Mucosa of stomach (tissue), 1 donor: ENCODE measurements at regions not wholly inside any gene's neighbourhood (a gene's known extent, or its start where the extent isn't known, plus 50 kb on each side); places are given as distances from the start of the nearest gene placed in this dataset.
A peak's percentile ranks its signal among the peaks of the same experiment; 100 is the strongest.

Experiments
- H3K27me3 ChIP-seq: one replicate; pipeline ENCODE4 v1.7.0; 2013; ENCODE audit warnings: mild to moderate bottlenecking, low read length; ENCODE audit not compliant: control insufficient read depth, insufficient read depth
- H3K36me3 ChIP-seq: one replicate; pipeline ENCODE4 v1.7.0; 2013; ENCODE audit warnings: low read length; ENCODE audit not compliant: control insufficient read depth, insufficient read depth
- H3K4me1 ChIP-seq: one replicate; pipeline ENCODE4 v1.7.0; 2013; ENCODE audit warnings: mild to moderate bottlenecking, low read length; ENCODE audit not compliant: control insufficient read depth, insufficient read depth
- H3K4me3 ChIP-seq: one replicate; pipeline ENCODE4 v1.7.0; 2013; ENCODE audit warnings: low read length
- H3K9ac ChIP-seq: one replicate; pipeline ENCODE4 v1.7.0; 2013; ENCODE audit warnings: mild to moderate bottlenecking, low read length, moderate library complexity
- H3K9me3 ChIP-seq: one replicate; pipeline ENCODE4 v1.7.0; 2013; ENCODE audit warnings: mild to moderate bottlenecking, low read length, moderate library complexity; ENCODE audit not compliant: control insufficient read depth
- donor health status: Pancreatic carcinoma.

DNA sequence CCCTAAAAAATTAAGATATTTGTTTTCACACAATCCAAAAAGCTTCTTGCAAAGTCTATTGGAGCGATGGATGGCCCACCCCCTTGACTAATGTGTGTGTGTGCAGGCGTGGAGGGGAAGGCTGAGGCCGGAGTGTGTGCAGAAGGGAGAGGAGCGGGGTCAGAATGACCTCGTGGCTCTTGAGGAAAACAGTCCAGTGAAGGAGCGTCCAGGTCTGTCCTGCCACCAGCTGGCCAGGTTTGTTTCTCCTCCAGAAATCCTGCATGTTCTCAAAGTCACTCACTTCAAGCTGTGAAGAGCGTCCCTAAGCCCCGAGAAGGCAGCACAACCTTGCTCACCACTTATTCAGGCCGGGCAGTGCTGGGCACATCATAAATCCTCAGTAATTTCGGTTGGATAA, 69.5 kb upstream of the SSX2IP start:
- H3K27me3 ChIP-seq: no peaks in the 10 kb centered on the region
- H3K36me3 ChIP-seq: no peaks in the 10 kb centered on the region
- peaks cover 23% of the 10 kb centered on the region for H3K4me1 ChIP-seq
- no peak overlapping the region for H3K4me3 ChIP-seq
- no peaks in the 10 kb centered on the region for H3K9me3 ChIP-seq
- H3K9ac ChIP-seq: no peak overlapping the region

DNA sequence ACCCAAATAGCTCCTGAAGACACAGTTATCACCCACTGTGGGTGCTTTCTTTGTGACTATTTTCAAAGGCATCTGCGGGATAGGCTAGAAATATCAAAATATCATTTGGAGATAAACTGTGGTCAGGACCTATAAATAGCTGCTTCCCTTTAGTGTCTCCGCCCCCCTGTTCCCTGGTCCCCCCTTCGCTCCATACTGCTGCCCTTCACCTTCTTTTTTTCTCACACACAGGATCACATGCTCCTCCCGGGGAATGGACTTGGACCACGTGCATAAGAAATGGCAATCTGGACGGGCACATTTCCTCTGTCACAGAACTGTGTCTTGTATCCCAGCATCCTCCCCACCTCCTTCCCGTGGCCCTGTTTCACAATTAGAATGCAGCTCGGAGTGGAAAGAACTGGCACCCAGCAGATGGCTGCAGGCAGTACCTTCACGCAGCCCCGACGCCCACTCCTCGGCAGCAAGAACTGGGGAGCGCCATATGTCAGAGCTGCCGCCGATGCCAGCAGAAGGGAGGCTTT, 68.8 kb upstream of the SSX2IP start:
- H3K27me3 ChIP-seq: no peaks in the 10 kb centered on the region
- no peak overlapping the region for H3K4me3 ChIP-seq
- H3K4me1 ChIP-seq: peaks cover 23% of the 10 kb centered on the region
- H3K9me3 ChIP-seq: no peaks in the 10 kb centered on the region
- H3K36me3 ChIP-seq: no peaks in the 10 kb centered on the region
- H3K9ac ChIP-seq: peak overlapping the region; percentile 23

- H3K9me3 ChIP-seq: no peaks in the 10 kb centered on the region
- no peaks in the 10 kb centered on the region for H3K36me3 ChIP-seq
- no peak overlapping the region for H3K9ac ChIP-seq
- H3K4me1 ChIP-seq: peaks cover 23% of the 10 kb centered on the region
- H3K27me3 ChIP-seq: no peaks in the 10 kb centered on the region
- no peak overlapping the region for H3K4me3 ChIP-seq
Observed at GRCh38 chr1:84758476-84758875, 68.2 kb upstream of the SSX2IP start.

GRCh38 chr1:84757301-84757700, 67.0 kb upstream of the SSX2IP start:
- H3K36me3 ChIP-seq: no peaks in the 10 kb centered on the region
- H3K4me1 ChIP-seq: peaks cover 19% of the 10 kb centered on the region
- no peak overlapping the region for H3K4me3 ChIP-seq
- no peaks in the 10 kb centered on the region for H3K9me3 ChIP-seq
- H3K27me3 ChIP-seq: no peaks in the 10 kb centered on the region
- no peak overlapping the region for H3K9ac ChIP-seq

- Histone ChIP-seq H3K9ac (no peak overlapping the region), H3K27me3 (no peaks in the 10 kb centered on the region), H3K4me3 (no peak overlapping the region), H3K36me3 (no peaks in the 10 kb centered on the region), H3K4me1 (peaks cover 18% of the 10 kb centered on the region), H3K9me3 (no peaks in the 10 kb centered on the region)
Observed at GRCh38 chr1:84756455-84757082, 66.3 kb upstream of the SSX2IP start.

DNA sequence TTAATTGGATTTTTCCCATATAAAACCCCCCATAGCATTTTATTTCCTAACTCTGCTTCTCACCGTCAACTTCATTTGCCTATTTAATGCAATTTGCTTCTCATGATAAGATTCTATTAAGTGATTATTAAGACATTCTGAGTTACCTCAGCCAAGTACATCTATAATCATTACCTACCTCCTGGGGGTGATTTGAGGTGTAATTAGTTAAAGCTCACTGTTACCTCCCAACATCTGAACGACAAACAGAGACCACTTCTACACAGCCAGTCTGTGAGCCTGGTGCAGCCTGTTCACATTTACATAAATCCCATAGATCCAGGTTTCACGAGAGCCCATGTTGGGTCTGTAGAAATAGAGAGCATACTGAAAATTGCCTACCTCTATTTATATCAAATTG, 65.7 kb upstream of the SSX2IP start:
- no peak overlapping the region for H3K4me3 ChIP-seq
- no peaks in the 10 kb centered on the region for H3K36me3 ChIP-seq
- H3K9me3 ChIP-seq: no peaks in the 10 kb centered on the region
- H3K27me3 ChIP-seq: no peaks in the 10 kb centered on the region
- no peak overlapping the region for H3K9ac ChIP-seq
- H3K4me1 ChIP-seq: peaks cover 18% of the 10 kb centered on the region

GRCh38 chr1:84755216-84755615, 65.0 kb upstream of the SSX2IP start:
- Histone ChIP-seq H3K9me3 (no peaks in the 10 kb centered on the region), H3K27me3 (no peaks in the 10 kb centered on the region), H3K36me3 (no peaks in the 10 kb centered on the region), H3K9ac (no peak overlapping the region), H3K4me1 (peaks cover 18% of the 10 kb centered on the region), H3K4me3 (no peak overlapping the region)

GRCh38 chr1:84754386-84754703, 64.1 kb upstream of the SSX2IP start:
- Histone ChIP-seq H3K4me3 (no peak overlapping the region), H3K9ac (no peak overlapping the region), H3K4me1 (peaks cover 11% of the 10 kb centered on the region), H3K36me3 (no peaks in the 10 kb centered on the region), H3K27me3 (no peaks in the 10 kb centered on the region), H3K9me3 (no peaks in the 10 kb centered on the region)

GRCh38 chr1:84753516-84754385, 63.5 kb upstream of the SSX2IP start:
- Histone ChIP-seq H3K4me1 (peaks cover 7% of the 10 kb centered on the region), H3K36me3 (no peaks in the 10 kb centered on the region), H3K9ac (no peak overlapping the region), H3K4me3 (no peak overlapping the region), H3K9me3 (no peaks in the 10 kb centered on the region), H3K27me3 (no peaks in the 10 kb centered on the region)

DNA sequence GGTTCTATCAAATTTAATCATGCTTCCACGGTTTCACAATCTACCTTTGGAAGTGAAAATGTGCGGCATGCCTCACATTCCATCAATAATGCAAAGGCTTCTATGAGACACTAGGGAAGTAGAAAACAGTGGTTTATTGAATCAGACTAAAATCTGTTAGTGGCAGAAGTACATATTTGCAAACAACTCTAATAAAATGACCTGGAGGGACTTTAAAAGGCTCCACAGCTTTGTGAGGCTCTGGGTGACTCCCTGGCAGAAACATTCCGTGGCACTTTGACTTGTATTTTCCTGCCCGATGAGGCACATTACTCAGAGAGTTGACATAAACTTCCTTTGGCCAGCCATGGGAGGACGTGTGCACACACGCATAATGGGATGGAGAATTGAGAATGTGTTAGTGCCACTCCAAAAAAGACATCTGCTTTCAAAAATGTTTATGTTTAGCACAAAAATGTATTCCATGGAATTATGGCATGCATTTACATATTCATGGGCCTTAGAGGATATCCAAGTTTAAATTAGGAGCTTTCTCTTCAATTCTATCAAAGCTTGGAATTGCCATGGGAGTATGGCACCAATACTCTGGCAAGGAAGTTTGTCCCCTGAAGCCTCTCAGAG, 60.0 kb upstream of the SSX2IP start:
- Histone ChIP-seq H3K4me1 (peaks cover 11% of the 10 kb centered on the region), H3K27me3 (no peaks in the 10 kb centered on the region), H3K9ac (no peak overlapping the region), H3K4me3 (no peak overlapping the region), H3K9me3 (no peaks in the 10 kb centered on the region), H3K36me3 (no peaks in the 10 kb centered on the region)

DNA sequence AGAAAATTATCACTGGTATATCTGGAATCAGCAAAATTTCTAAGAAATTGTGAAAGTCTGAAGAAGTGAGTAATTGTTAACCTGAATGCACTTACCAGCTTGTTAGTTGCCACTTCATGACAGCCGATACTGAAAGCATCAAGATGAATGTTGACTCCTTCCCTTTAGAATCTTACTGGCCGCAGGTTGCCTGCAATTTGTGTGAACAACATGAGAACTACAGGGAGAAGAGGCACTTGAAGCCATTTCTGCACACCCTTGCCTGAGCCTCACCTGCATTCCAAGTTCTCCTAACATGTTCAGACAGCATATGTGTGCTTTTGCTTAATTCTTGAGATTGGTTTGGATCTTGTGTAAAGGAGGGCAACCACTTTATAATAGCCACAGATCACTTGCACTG, 59.2 kb upstream of the SSX2IP start:
- Histone ChIP-seq H3K4me1 (peaks cover 11% of the 10 kb centered on the region), H3K4me3 (no peak overlapping the region), H3K36me3 (no peaks in the 10 kb centered on the region), H3K27me3 (no peaks in the 10 kb centered on the region), H3K9me3 (no peaks in the 10 kb centered on the region), H3K9ac (no peak overlapping the region)

- H3K9ac ChIP-seq: no peak overlapping the region
- peaks cover 11% of the 10 kb centered on the region for H3K4me1 ChIP-seq
- no peaks in the 10 kb centered on the region for H3K27me3 ChIP-seq
- H3K4me3 ChIP-seq: no peak overlapping the region
- no peaks in the 10 kb centered on the region for H3K36me3 ChIP-seq
- H3K9me3 ChIP-seq: no peaks in the 10 kb centered on the region
Observed at GRCh38 chr1:84748364-84748763, 58.1 kb upstream of the SSX2IP start.
